HCT116 (cell line): ENCODE measurements at regions not wholly inside any gene's neighbourhood (a gene's known extent, or its start where the extent isn't known, plus 50 kb on each side); places are given as distances from the start of the nearest gene placed in this dataset.

Experiments used
- ATAC-seq: fragments of 200-7000 bp; cut with Tn5 transposase; 2 replicates; pipeline ENCODE4 v1.9.1; 2020; ENCODE audit warnings: mild to moderate bottlenecking, moderate library complexity
- BruUV-seq: library from RNA; stranded (reverse); fragments of 400-500 nt; replicated peaks from 2 replicates; lab custom pipeline; 2021; lab: Mats Ljungman, UMichigan
- CTCF ChIA-PET: fragments of 300-600 bp; sonication (Branson Sonifier 250); formaldehyde crosslinking; loops from one replicate; lab custom pipeline; 2021; ENCODE audit warnings: antibody characterized with exemption; lab: Charles Lee
- POLR2A ChIA-PET: fragments of 300-600, 350-600 bp; sonication (Branson Sonifier 250); formaldehyde crosslinking; loops from one replicate; lab custom pipeline; 2021; ENCODE audit warnings: antibody characterized with exemption; lab: Charles Lee
- RAD21 ChIA-PET, 2 experiments: fragments of 300-600 bp; sonication (Branson Sonifier 250); formaldehyde crosslinking; loops; one replicate each; lab custom pipeline; 2023; ENCODE audit warnings: low total read pairs in 2 of 2; ENCODE audit not compliant: uncharacterized antibody in 2 of 2, unreplicated experiment in 2 of 2, low non-redundant PET in 1 of 2; lab: Charles Lee
- DNase-seq: peaks from one replicate; pipeline ENCODE4 v3.0.0-alpha.2; 2010; ENCODE audit warnings: low read depth, low spot score
- H2AFZ ChIP-seq: fragments of 200-600 bp; shearing (Covaris generic), sonication (generic); 2 replicates; pipeline ENCODE4 v1.6.1; 2017; ENCODE audit warnings: low read depth, mixed run types, mixed read lengths, antibody characterized with exemption, low read length; ENCODE audit not compliant: poor library complexity, severe bottlenecking
- H3K27ac ChIP-seq: 2 replicates; pipeline ENCODE4 v1.5.1; 2012; ENCODE audit warnings: low read depth, low read length
- H3K27me3 ChIP-seq: fragments of 200-600 bp; sonication (generic); 2 replicates; pipeline ENCODE4 v1.6.1; 2016; ENCODE audit warnings: mixed run types, low read length, mixed read lengths; ENCODE audit not compliant: insufficient read depth
- H3K36me3 ChIP-seq, 2 experiments: fragments of 200-500 bp in 1 of 2; fragments of 200-600 bp in 1 of 2; sonication (Bioruptor generic) in 1 of 2; sonication (generic) in 1 of 2; 2 replicates each; pipeline versions ENCODE4 v1.5.1 to v1.6.1; 2014 to 2016; ENCODE audit warnings: low read length in 2 of 2, inconsistent platforms in 1 of 2, mixed read lengths in 1 of 2, mixed run types in 1 of 2; ENCODE audit not compliant: insufficient read depth in 2 of 2, control insufficient read depth in 1 of 2
- H3K4me1 ChIP-seq, 2 experiments: fragments of 200-600 bp in 1 of 2; sonication (generic) in 1 of 2; 2 replicates each; pipeline versions ENCODE4 v1.5.1 to v1.6.1; 2012 to 2017; ENCODE audit warnings: low read length in 2 of 2, inconsistent platforms in 1 of 2, mild to moderate bottlenecking in 1 of 2, mixed read lengths in 1 of 2, mixed run types in 1 of 2, moderate library complexity in 1 of 2; ENCODE audit not compliant: insufficient read depth in 2 of 2, control insufficient read depth in 1 of 2
- H3K4me2 ChIP-seq: fragments of 200-600 bp; sonication (generic); 2 replicates; pipeline ENCODE4 v1.6.1; 2017; ENCODE audit warnings: mixed run types, low read length, mixed read lengths
- H3K4me3 ChIP-seq, 2 experiments: fragments of 200-600 bp in 1 of 2; sonication (generic) in 1 of 2; replicated peaks in 1 of 2; 2 replicates each; pipeline ENCODE4 v1.5.1; 2011 to 2016; ENCODE audit warnings: low read length in 2 of 2, control low read depth in 1 of 2, low read depth in 1 of 2, mild to moderate bottlenecking in 1 of 2, mixed read lengths in 1 of 2, mixed run types in 1 of 2
- H3K79me2 ChIP-seq: fragments of 200-600 bp; sonication (generic); 2 replicates; pipeline ENCODE4 v1.6.1; 2017; ENCODE audit warnings: mild to moderate bottlenecking, mixed run types, low read length, moderate library complexity, mixed read lengths; ENCODE audit not compliant: insufficient read depth
- H3K9ac ChIP-seq: fragments of 200-600 bp; sonication (generic); 2 replicates; pipeline ENCODE4 v1.6.1; 2016; ENCODE audit warnings: low read length, mixed read lengths
- H3K9me2 ChIP-seq: fragments of 200-600 bp; sonication (generic), shearing (Covaris generic); 2 replicates; pipeline ENCODE4 v1.6.1; 2017; ENCODE audit warnings: mixed run types, mild to moderate bottlenecking, moderate library complexity; ENCODE audit not compliant: insufficient read depth
- H3K9me3 ChIP-seq, 2 experiments: fragments of 200-500 bp in 1 of 2; fragments of 200-600 bp in 1 of 2; sonication (Bioruptor generic) in 1 of 2; sonication (generic) in 1 of 2; 2 replicates each; pipeline ENCODE4 v1.6.1; 2014 to 2017; ENCODE audit warnings: low read length in 2 of 2, mixed read lengths in 2 of 2, inconsistent platforms in 1 of 2, low read depth in 1 of 2, mild to moderate bottlenecking in 1 of 2, mixed run types in 1 of 2, moderate library complexity in 1 of 2; ENCODE audit not compliant: control insufficient read depth in 1 of 2, insufficient read depth in 1 of 2
- H4K20me1 ChIP-seq: fragments of 200-600 bp; sonication (generic), shearing (Covaris generic); 2 replicates; pipeline ENCODE4 v1.6.1; 2017; ENCODE audit warnings: mixed run types, mild to moderate bottlenecking, moderate library complexity; ENCODE audit not compliant: insufficient read depth
- ATF3 ChIP-seq: IDR thresholded peaks from 2 replicates; pipeline ENCODE4 v1.6.1; 2012
- ELF1 ChIP-seq: IDR thresholded peaks from 2 replicates; pipeline ENCODE4 v1.6.1; 2012; ENCODE audit warnings: low read depth, borderline replicate concordance
- EZH2 ChIP-seq: fragments of 200-600 bp; sonication (generic); IDR thresholded peaks from 2 replicates; pipeline ENCODE4 v1.6.1; 2017; ENCODE audit warnings: antibody characterized with exemption, mixed run types
- MAX ChIP-seq: IDR thresholded peaks from 2 replicates; pipeline ENCODE4 v1.6.1; 2012
- POLR2A ChIP-seq: IDR thresholded peaks from 2 replicates; pipeline ENCODE4 v1.7.0; 2011; ENCODE audit warnings: borderline replicate concordance; ENCODE audit not compliant: insufficient read depth, insufficient read length; ENCODE audit errors: extremely low read depth
- POLR2AphosphoS5 ChIP-seq: IDR thresholded peaks from 2 replicates; pipeline ENCODE4 v1.6.1; 2011; ENCODE audit warnings: mild to moderate bottlenecking, low read depth, low read length, moderate library complexity
- RAD21 ChIP-seq: IDR thresholded peaks from 2 replicates; pipeline ENCODE4 v1.6.1; 2012; ENCODE audit warnings: low read depth, mild to moderate bottlenecking
- SIN3A ChIP-seq: IDR thresholded peaks from 2 replicates; pipeline ENCODE4 v1.6.1; 2012; ENCODE audit warnings: low read depth
- TCF7L2 ChIP-seq: IDR thresholded peaks from 2 replicates; pipeline ENCODE4 v1.7.0; 2011; ENCODE audit warnings: borderline replicate concordance, inconsistent platforms; ENCODE audit not compliant: insufficient read depth, insufficient read length; ENCODE audit errors: extremely low read depth
- intact Hi-C: fragments of 100-400 bp; cut with micrococcal nuclease; formaldehyde crosslinking; loops from 2 replicates; pipeline ENCODE4 v1.10.0; 2022
- TF ChIP-seq, protein P1 (sequence below): IDR thresholded peaks from 2 replicates; pipeline ENCODE4 v1.6.1; 2012; ENCODE audit warnings: low read depth
- TF ChIP-seq, protein P2 (sequence below): IDR thresholded peaks from 2 replicates; pipeline ENCODE4 v1.6.1; 2011; ENCODE audit warnings: mild to moderate bottlenecking, low read length, moderate library complexity; ENCODE audit not compliant: insufficient replicate concordance; ENCODE audit errors: extremely low read depth

- TF ChIP-seq RAD21, result no peak
- TF ChIP-seq ELF1, result no peak
- no peak for TF ChIP-seq SIN3A
- no peak for TF ChIP-seq ATF3
- TF ChIP-seq, protein P1, sequence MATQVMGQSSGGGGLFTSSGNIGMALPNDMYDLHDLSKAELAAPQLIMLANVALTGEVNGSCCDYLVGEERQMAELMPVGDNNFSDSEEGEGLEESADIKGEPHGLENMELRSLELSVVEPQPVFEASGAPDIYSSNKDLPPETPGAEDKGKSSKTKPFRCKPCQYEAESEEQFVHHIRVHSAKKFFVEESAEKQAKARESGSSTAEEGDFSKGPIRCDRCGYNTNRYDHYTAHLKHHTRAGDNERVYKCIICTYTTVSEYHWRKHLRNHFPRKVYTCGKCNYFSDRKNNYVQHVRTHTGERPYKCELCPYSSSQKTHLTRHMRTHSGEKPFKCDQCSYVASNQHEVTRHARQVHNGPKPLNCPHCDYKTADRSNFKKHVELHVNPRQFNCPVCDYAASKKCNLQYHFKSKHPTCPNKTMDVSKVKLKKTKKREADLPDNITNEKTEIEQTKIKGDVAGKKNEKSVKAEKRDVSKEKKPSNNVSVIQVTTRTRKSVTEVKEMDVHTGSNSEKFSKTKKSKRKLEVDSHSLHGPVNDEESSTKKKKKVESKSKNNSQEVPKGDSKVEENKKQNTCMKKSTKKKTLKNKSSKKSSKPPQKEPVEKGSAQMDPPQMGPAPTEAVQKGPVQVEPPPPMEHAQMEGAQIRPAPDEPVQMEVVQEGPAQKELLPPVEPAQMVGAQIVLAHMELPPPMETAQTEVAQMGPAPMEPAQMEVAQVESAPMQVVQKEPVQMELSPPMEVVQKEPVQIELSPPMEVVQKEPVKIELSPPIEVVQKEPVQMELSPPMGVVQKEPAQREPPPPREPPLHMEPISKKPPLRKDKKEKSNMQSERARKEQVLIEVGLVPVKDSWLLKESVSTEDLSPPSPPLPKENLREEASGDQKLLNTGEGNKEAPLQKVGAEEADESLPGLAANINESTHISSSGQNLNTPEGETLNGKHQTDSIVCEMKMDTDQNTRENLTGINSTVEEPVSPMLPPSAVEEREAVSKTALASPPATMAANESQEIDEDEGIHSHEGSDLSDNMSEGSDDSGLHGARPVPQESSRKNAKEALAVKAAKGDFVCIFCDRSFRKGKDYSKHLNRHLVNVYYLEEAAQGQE, result no peak
- TF ChIP-seq EZH2, result no peak
- no peak for TF ChIP-seq POLR2A
- no peak for TF ChIP-seq MAX
- TF ChIP-seq POLR2AphosphoS5, result no peak
- TF ChIP-seq, protein P2, sequence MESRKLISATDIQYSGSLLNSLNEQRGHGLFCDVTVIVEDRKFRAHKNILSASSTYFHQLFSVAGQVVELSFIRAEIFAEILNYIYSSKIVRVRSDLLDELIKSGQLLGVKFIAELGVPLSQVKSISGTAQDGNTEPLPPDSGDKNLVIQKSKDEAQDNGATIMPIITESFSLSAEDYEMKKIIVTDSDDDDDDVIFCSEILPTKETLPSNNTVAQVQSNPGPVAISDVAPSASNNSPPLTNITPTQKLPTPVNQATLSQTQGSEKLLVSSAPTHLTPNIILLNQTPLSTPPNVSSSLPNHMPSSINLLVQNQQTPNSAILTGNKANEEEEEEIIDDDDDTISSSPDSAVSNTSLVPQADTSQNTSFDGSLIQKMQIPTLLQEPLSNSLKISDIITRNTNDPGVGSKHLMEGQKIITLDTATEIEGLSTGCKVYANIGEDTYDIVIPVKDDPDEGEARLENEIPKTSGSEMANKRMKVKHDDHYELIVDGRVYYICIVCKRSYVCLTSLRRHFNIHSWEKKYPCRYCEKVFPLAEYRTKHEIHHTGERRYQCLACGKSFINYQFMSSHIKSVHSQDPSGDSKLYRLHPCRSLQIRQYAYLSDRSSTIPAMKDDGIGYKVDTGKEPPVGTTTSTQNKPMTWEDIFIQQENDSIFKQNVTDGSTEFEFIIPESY, result no peak
- TF ChIP-seq TCF7L2, result no peak
- TF ChIP-seq, all 23 proteins: peak for 0
- Histone ChIP-seq H3K9me2 (no peaks in the 10 kb centered on the region), H3K9me3 (no peaks in the 10 kb centered on the region), H3K79me2 (no peaks in the 10 kb centered on the region), H3K4me1 (no peaks in the 10 kb centered on the region), H3K36me3 (no peaks in the 10 kb centered on the region), H3K9ac (no peak overlapping the region), H3K27ac (no peak overlapping the region), H3K4me3 (no peak overlapping the region), H2AFZ (no peak overlapping the region), H3K27me3 (no peaks in the 10 kb centered on the region), H4K20me1 (no peaks in the 10 kb centered on the region), H3K4me2 (no peak overlapping the region)
- CTCF ChIA-PET, result no interaction called here
- no TSS peak for BruUV-seq
- ATAC-seq (no peak), DNase-seq (no peak)
- RAD21 ChIA-PET, result no interaction called here
- intact Hi-C loops, result no loop called here
- POLR2A ChIA-PET, result no interaction called here
Observed at GRCh38 chr4:123953566-123953965, 557.0 kb downstream of the SPRY1 start.
